H1 (cell line): ENCODE measurements at regions not wholly inside any gene's neighbourhood (a gene's known extent, or its start where the extent isn't known, plus 50 kb on each side); places are given as distances from the start of the nearest gene placed in this dataset.

ENCODE experiments used
- CHD7 ChIP-seq: fragments of 300-600 bp; sonication (generic); IDR thresholded peaks from 2 replicates; pipeline ENCODE4 v1.7.1; 2012; ENCODE audit warnings: low read length, moderate library complexity, mild to moderate bottlenecking, inconsistent platforms; ENCODE audit not compliant: insufficient replicate concordance
- HDAC6 ChIP-seq: IDR thresholded peaks from one replicate; pipeline ENCODE4 v1.7.1; 2012; ENCODE audit warnings: low read depth, mild to moderate bottlenecking, inconsistent platforms, low read length, moderate library complexity

GRCh38 chr16:27698746-27699145, 148.8 kb downstream of the KATNIP start (continued):
- TF ChIP-seq CHD7 (no peak), HDAC6 (no peak)
